A549 (cell line): ENCODE measurements at regions not wholly inside any gene's neighbourhood (a gene's known extent, or its start where the extent isn't known, plus 50 kb on each side); places are given as distances from the start of the nearest gene placed in this dataset.

Experiments
- ATAC-seq, 2 experiments: fragments of 200-7000 bp in 1 of 2; fragments of >200 bp in 1 of 2; cut with Nextera tagmentation in 1 of 2; cut with Tn5 transposase in 1 of 2; 3 replicates each; pipeline versions ENCODE4 v1.8.0 to v1.9.1; 2018 to 2020; ENCODE audit warnings: mild to moderate bottlenecking in 1 of 2, moderate library complexity in 1 of 2
- CTCF ChIA-PET: fragments of 300-600 bp; sonication (Branson Sonifier 250); formaldehyde crosslinking; extraction: SDS; loops from one replicate; lab custom pipeline; 2021; ENCODE audit warnings: antibody characterized with exemption, inconsistent platforms; lab: Yijun Ruan, JAX
- POLR2A ChIA-PET: fragments of 350-600 bp; formaldehyde crosslinking; extraction: SDS; loops from one replicate; lab custom pipeline; 2021; ENCODE audit warnings: antibody characterized with exemption, inconsistent platforms; lab: Yijun Ruan, JAX
- DNase-seq, 2 experiments: peaks; one replicate each; pipeline versions ENCODE4 v3.0.0 to v3.0.0-alpha.2; 2011 to 2016; ENCODE audit warnings: low read depth in 1 of 2, low spot score in 1 of 2
- FAIRE-seq: peaks from 2 replicates; lab custom pipeline; 2011; peaks lifted over from hg19 to GRCh38; lab: Jason Lieb, UNC
- H3K27ac ChIP-seq, 2 experiments: fragments of >200 bp; sonication (Bioruptor Twin); formaldehyde crosslinking; 3 replicates each; pipeline ENCODE4 v1.5.1; 2016 to 2017
- H3K4me1 ChIP-seq: fragments of >200 bp; sonication (Bioruptor Twin); formaldehyde crosslinking; 3 replicates; pipeline ENCODE4 v1.6.1; 2016
- H3K4me2 ChIP-seq: fragments of >200 bp; sonication (Bioruptor Twin); formaldehyde crosslinking; 3 replicates; pipeline ENCODE4 v1.6.1; 2016
- H3K4me3 ChIP-seq: fragments of >200 bp; sonication (Bioruptor Twin); formaldehyde crosslinking; 3 replicates; pipeline ENCODE4 v1.5.1; 2016
- H3K9me3 ChIP-seq: fragments of >200 bp; sonication (Bioruptor Twin); formaldehyde crosslinking; 3 replicates; pipeline ENCODE4 v1.6.1; 2016
- BCL3 ChIP-seq: fragments of >200 bp; sonication (Bioruptor Twin); formaldehyde crosslinking; IDR thresholded peaks from 3 replicates; pipeline ENCODE4 v1.6.1; 2016
- CBX8 ChIP-seq: fragments of 200-600 bp; sonication (generic); IDR thresholded peaks from 2 replicates; pipeline ENCODE4 v1.6.1; 2016
- E2F6 ChIP-seq: IDR thresholded peaks from 2 replicates; pipeline ENCODE4 v1.6.1; 2012; ENCODE audit warnings: low read depth, borderline replicate concordance
- EHMT2 ChIP-seq: fragments of 200-600 bp; sonication (generic); IDR thresholded peaks from 2 replicates; pipeline ENCODE4 v1.6.1; 2016; ENCODE audit warnings: antibody characterized with exemption, low read depth, mild to moderate bottlenecking, moderate library complexity
- EP300 ChIP-seq, 2 experiments: fragments of >200 bp; sonication (Bioruptor Twin); formaldehyde crosslinking; IDR thresholded peaks; 2 replicates in 1 of 2; 3 replicates in 1 of 2; pipeline ENCODE4 v1.6.1; 2016 to 2017
- GATA3 ChIP-seq: IDR thresholded peaks from 2 replicates; pipeline ENCODE4 v1.6.1; 2012; ENCODE audit warnings: borderline replicate concordance
- HES2 ChIP-seq: fragments of >200 bp; sonication (Bioruptor Twin); formaldehyde crosslinking; IDR thresholded peaks from 2 replicates; pipeline ENCODE4 v1.6.1; 2016
- HEYL ChIP-seq: fragments of 250-450 bp; sonication (Bioruptor Pico); IDR thresholded peaks from 2 replicates; pipeline ENCODE4 v1.8.0; 2021; ENCODE audit warnings: mild to moderate bottlenecking, moderate library complexity
- HMGXB4 ChIP-seq: fragments of 250-450 bp; sonication (Bioruptor Pico); IDR thresholded peaks from 2 replicates; pipeline ENCODE4 v1.5.0; 2021; ENCODE audit warnings: mild to moderate bottlenecking, moderate library complexity, borderline replicate concordance
- JUN ChIP-seq, 2 experiments: fragments of >200 bp; sonication (Bioruptor Twin); formaldehyde crosslinking; IDR thresholded peaks; 2 replicates in 1 of 2; 3 replicates in 1 of 2; pipeline ENCODE4 v1.6.1; 2016 to 2017
- MAFK ChIP-seq: fragments of 450-650 bp; IDR thresholded peaks from 2 replicates; pipeline ENCODE4 v1.6.1; 2014; ENCODE audit not compliant: partially characterized antibody
- NFE2L2 ChIP-seq: fragments of 150-350 bp; conservative IDR thresholded peaks from 2 replicates; pipeline ENCODE4 v1.6.1; 2014; ENCODE audit warnings: low read length
- NR3C1 ChIP-seq: fragments of >200 bp; sonication (Bioruptor Twin); formaldehyde crosslinking; IDR thresholded peaks from 3 replicates; pipeline ENCODE4 v1.6.1; 2017
- RARB ChIP-seq: fragments of 250-450 bp; sonication (Bioruptor Pico); IDR thresholded peaks from 2 replicates; pipeline ENCODE4 v1.8.0; 2021; ENCODE audit warnings: mild to moderate bottlenecking, moderate library complexity
- RCOR1 ChIP-seq: fragments of 150-350 bp; IDR thresholded peaks from 2 replicates; pipeline ENCODE4 v1.6.1; 2014; ENCODE audit warnings: antibody characterized with exemption, low read length, low read depth
- ZFP36 ChIP-seq: fragments of 450-650 bp; IDR thresholded peaks from 2 replicates; pipeline ENCODE4 v1.6.1; 2014; ENCODE audit warnings: borderline replicate concordance; ENCODE audit not compliant: partially characterized antibody
- WGBS: methylation state at CpG from one replicate; pipeline ENCODE4 v1.1.6; 2017; ENCODE audit errors: missing lambda C conversion rate; 5-methylcytosine and 5-hydroxymethylcytosine counted together

GRCh38 chr16:80200079-80200478 is 340.7 kb upstream of the DYNLRB2 start (continued):
- TF ChIP-seq RCOR1 (no peak), HMGXB4 (CRISPR knock-in tag) (no peak), HEYL (CRISPR knock-in tag) (no peak), EP300 (IDR thresholded peaks at IDR 0.05) (no peak), HES2 (no peak), BCL3 (no peak)

- FAIRE-seq: no peak
- 83% methylated on average over 3 of the region's 3 CpGs for WGBS
- CTCF ChIA-PET: interaction anchor here (0.9 to 1.0 kb wide), 4 partner anchors 9 to 170 kb away, joined by 3 to 4 read pairs (median 3); no protein-coding TSS in a partner anchor
- Histone ChIP-seq H3K4me3 (no peak overlapping the region), H3K27ac (peak overlapping the region; percentile 88 to 89; a peak in 5 of 6 replicates), H3K4me2 (no peak overlapping the region), H3K9me3 (peaks cover 6% of the 10 kb centered on the region; the same call in 1 of the 3 replicates), H3K4me1 (peaks cover 43% of the 10 kb centered on the region)
- no peak for DNase-seq
- no peak for ATAC-seq
- POLR2A ChIA-PET: no interaction called here
- TF ChIP-seq MAFK (peak; percentile 52), NR3C1 (no peak), E2F6 (no peak)
Measured at GRCh38 chr16:80199614-80200013, 341.2 kb upstream of the DYNLRB2 start.

GRCh38 chr16:80198311-80199299 is 342.2 kb upstream of the DYNLRB2 start:
- Histone ChIP-seq H3K4me2 (peak overlapping the region; percentile 82), H3K27ac (peak overlapping the region; percentile 88 to 89), H3K4me3 (no peak overlapping the region), H3K9me3 (peaks cover 6% of the 10 kb centered on the region; the same call in 1 of the 3 replicates), H3K4me1 (peaks cover 40% of the 10 kb centered on the region)
- WGBS: 34% methylated on average over 7 of the region's 7 CpGs
- DNase-seq: peak in 1 of 2 experiments; percentile 60
- FAIRE-seq: peak; percentile 28
- TF ChIP-seq NFE2L2 (no peak), CBX8 (no peak), ZFP36 (peak; percentile 36), HEYL (CRISPR knock-in tag) (no peak), RARB (CRISPR knock-in tag) (no peak), JUN (IDR thresholded peaks at IDR 0.05) (no peak), GATA3 (peak; percentile 39; the same call in 1 of the 2 replicates), EHMT2 (no peak)
- peak; percentile 26 to 74; a peak in 5 of 6 replicates for ATAC-seq
- ChIA-PET CTCF (interaction anchor here (0.6 to 1.0 kb wide), 5 partner anchors 9 to 596 kb away, joined by 3 to 4 read pairs (median 3); no protein-coding TSS in a partner anchor), POLR2A (no interaction called here)
